Ramos (cell line): ENCODE measurements at regions not wholly inside any gene's neighbourhood (a gene's known extent, or its start where the extent isn't known, plus 50 kb on each side); places are given as distances from the start of the nearest gene placed in this dataset.
"Not testable (repeated sequence)": the region's sequence is repeated elsewhere in the genome, so short reads cannot be mapped to it uniquely, and the experiment has no call there.

ENCODE experiments used
- in situ Hi-C: fragments of 300-500 bp; cut with MboI; formaldehyde crosslinking; loops from one replicate; pipeline ENCODE4 v1.14.3; 2022; ENCODE audit warnings: low sequenced_read_pairs; ENCODE audit not compliant: unreplicated experiment

DNA sequence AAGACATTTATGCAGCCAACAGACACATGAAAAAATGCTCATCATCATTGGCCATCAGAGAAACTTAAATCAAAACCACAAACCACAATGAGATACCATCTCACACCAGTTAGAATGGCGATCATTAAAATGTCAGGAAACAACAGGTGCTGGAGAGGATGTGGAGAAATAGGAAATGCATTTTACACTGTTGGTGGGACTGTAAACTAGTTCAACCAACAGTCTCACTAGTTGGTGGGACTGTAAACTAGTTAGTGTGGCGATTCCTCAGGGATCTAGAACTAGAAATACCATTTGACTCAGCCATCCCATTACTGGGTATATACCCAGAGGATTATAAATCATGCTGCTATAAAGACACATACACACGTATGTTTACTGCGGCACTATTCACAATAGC is 518.8 kb downstream of the MMUT start:
- in situ Hi-C loops: not testable (repeated sequence)

DNA sequence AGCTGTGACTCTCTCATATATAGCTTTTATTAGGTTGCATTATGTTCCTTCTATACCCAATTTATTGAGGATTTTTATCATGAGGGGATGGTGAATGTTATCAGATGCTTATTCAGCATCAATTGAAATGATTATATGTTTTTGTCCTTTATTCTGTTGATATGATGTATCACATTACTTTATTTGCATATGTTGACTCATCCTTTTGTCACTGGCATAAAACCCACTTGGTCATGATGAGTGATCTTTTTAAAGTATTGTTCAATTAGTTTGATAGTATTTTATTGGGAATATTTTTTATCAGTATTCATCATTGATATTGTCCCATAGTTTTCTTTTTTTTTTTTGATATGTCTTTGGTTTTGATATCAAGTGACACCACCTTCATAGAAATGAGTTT is 529.9 kb downstream of the MMUT start:
- in situ Hi-C loops: no loop called here

DNA sequence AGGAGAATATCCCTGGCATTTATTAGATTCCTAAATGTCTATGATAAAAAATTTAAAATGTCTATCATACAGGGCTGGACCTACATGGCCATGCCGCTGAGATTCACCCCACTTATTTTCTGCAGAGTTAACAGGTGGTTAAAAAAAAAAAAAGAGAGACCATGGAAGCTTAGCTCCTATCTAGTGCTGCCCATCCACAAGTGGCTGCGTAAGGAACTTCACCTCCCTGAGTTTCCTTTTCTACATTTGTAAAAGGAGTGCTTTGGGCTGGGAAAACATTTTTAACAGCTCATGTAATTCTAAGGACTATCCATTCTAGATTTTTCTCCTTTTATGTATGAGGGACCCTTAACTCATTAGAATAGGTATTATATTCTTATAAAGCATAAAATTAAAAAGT is 534.1 kb downstream of the MMUT start:
- in situ Hi-C loops: no loop called here

DNA sequence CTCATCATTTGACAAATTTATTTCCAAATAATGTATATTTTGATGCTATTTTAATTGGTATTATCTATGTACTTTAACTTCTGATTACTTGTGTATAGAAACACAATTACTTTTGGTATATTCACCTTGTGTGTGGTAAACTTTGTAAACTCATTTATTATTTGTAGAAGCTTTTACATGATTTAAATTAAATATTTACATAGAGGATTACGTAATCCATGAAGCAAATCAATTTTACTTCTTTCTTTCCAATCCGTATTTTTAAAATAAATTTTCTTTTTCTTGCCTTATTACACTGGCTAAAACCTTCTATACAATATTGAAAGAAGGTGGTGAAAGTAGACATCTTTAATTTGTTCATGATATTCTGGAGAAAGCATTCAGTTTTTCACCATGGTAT is 540.2 kb downstream of the MMUT start:
- in situ Hi-C loops: no loop called here

DNA sequence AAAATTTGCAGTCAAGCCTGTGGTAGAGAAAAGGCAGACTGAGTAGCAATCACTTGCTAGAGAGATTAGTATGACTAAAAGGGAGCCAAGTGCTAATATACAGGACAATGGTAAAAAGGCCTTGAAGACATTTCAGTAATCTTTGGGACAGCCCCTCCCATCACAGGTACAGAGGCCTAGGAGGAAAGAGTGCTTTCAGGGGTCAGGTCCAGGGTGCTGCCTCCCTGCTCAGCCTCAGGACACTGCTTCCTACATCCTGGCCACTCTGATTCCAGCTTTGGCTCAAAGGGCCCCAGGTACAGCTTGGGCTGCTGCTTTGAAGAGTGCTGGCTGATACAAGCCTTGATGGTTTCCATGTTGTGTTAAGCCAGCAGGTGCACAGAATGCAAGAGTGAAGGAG is 543.5 kb downstream of the MMUT start:
- in situ Hi-C loops: no loop called here

DNA sequence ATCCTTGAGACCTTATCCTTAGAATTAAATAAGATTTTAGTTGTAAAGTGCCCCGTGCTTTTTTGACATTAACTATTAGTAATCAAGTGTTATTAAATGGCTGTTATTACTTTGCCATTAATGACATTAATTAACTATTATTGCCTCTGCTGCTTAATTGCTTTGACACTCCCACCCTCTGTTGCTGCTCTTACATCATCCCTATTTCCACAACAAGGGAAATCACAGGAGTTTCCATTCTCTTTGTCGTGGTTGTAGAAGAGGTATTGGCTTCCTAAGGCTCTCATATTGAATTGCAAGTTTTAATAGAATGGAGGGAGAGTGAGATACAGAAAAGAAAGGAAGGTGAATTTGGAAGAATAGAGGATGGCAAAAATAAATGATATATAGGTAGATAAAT is 545.8 kb downstream of the MMUT start:
- in situ Hi-C loops: no loop called here

DNA sequence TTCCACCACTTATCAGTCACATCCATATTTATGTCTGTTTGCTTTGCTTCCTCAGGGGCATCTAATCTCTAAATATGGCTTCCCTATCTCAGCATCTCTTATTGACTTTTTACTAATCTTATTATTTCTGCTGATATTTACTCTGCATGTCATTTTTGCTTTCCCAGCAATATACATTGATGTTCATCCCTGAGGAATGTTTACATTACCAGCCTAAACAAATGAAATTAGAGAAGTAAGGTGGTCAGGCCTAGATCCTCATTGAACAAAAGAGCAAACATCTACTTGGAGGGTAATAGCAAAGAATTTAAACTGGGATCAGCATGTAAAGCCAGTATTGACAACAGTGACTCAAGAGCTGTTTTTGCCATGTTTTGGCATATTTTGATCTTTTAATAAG is 546.4 kb downstream of the MMUT start:
- in situ Hi-C loops: no loop called here

DNA sequence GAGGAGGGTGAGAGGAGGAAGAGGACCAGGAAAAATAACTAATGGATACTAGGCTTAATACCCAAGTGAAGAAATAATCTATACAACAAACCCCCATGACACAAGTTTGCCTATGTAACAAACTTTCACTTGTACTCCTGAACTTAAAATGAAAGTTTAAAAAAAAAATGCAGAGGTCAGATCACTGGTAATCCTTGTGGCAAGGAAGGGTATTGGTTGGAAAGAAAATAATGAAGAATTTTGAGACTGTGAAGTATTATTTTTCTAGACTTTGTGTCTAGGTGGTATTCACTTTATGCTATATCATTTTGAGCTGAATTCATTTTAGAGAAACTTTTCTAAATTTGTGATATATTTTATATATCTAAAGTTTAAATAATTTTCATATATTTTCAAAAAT is 547.5 kb downstream of the MMUT start:
- in situ Hi-C loops: no loop called here

DNA sequence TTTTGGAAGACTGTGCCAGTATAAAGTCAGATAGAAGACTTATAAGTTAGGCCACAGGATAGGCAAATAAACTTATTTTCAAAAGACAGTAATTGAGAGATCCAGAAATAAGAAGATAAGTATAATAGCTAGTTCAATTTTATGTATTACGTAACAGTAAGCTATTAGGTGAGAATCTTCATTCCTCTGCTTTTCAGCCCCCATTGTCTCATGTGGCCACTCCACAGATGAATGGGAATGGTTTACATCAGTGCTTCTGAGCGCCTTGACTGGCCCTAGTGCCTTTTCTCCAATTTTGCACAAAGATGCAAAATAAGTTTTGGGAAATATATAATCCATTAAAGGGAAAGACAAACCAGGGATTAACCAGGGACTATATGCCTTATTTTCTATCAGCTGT is 550.5 kb downstream of the MMUT start:
- in situ Hi-C loops: no loop called here

DNA sequence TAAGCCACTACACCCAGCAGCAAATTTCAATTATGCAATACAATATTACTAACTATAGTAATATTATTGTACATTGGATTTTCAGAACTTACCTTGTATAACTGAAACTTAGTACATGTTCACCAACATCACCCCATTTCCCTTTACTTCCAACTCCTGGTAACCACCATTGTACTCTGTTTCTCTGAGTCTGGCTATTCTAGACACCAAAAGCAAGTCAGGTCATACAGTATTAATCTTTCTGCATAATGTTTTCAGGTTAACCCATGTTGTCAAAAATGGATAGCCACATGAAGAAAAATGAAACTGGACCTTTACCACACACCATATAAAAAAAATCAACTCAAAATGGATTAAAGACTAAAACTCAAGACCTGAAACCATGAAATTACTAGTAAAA is 558.2 kb downstream of the MMUT start:
- in situ Hi-C loops: no loop called here

DNA sequence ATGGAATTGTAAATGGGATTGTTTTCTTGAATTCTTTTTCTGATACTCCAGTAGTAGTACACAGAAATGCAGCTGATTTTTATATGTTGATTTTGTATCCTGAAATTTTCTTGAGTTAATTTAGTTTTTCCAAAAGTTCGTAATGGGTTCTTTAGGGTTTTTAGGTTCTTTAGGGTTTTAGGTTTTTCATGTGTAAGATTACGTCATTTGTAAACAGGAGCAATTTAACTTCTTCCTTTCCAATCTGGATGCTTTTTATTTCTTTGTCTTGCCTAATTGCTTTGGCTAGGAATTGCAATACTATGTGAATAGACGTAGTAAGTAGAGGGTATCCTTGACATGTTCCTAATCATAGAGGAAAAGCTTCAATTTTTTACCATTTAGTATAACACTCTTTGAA is 568.6 kb downstream of the MMUT start:
- in situ Hi-C loops: no loop called here

DNA sequence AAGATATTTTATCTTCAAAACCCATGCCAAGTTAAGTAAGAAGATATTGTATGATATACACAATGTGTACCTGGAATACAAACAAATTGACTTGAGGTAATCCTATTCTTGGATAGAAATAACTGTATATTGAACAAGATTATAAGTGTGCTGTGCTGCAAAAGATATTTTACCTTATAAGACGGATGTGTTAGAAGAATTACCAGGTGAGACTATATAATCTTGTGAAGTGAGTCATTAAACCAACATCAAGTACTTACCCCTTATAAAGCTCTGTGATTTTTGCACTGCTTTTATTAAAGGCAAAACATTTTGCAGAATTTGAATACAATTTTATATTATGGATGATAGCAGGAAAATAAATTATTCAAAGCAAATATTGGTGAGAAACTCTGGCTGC is 570.0 kb downstream of the MMUT start:
- in situ Hi-C loops: no loop called here

DNA sequence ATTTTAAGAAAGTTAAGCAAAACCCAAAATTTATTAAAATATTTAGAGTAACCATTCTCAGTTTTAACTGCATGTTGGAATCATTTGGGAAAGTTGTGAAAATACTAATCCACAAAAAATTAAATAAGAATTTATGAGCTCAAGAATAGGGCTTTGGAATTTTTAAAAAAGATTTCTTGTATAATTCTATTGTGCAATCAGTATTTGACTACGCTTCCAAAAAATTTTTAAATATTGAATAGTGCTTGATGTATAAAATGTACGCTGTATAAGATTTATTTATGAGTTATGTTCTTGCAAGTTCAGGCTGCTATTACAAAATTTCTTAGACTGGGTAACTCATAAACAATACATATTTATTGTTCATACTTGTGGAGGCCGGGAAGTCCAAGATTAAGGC is 571.7 kb downstream of the MMUT start:
- in situ Hi-C loops: no loop called here

DNA sequence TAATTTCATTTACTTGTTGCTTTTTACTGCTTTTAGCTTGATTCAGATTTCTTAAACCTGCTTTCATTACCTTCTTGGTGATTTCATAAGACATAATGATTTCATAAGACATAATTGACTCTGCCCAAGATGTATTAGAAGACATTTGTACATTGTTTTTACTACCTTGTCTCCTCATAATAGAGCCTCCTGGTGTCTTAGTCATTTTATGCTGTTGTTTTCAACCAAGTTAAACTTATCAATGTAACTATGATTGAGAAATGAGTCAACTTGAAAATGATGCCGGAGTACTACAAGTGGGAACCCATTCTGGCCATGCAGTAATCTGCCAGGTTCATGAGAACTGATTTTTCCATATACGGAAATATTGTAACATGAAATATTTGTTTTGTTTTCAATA is 573.6 kb downstream of the MMUT start:
- in situ Hi-C loops: no loop called here

DNA sequence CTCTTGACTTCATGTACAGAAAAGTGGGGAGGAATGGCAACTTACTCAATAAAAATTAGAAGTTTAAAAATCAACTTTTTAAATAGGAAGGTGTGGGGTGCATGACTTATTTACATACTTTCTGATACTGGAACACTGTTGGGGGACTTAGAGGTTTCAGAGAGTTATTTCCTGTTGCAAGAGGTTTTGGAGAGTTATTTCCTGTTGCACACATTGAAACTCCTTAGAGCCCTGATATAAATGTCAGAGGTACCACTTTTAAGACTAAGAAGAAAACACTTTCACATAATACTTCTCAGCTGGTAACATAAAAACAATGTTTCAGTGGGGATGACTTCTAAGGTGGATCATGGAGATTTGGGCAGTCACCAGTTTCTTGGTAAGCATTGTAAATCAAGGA is 579.9 kb downstream of the MMUT start:
- in situ Hi-C loops: no loop called here

DNA sequence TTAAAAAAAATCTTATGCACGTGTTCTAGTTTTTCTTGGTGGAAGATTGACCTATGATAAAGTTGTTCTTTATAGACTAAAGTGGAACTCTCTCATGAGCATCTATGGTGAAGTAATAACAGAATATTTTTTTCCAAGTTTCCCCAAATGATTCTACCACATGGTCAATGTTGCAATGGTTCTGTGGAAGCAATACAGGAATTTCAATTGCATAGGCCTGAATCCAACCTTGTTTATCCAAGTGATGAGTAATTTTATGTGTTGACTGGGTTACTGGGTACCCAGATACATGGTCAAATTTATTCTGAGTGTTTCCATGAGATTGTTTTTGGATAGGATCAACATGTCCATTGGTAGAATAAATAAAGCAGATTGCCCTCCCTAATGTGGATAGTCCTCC is 581.5 kb downstream of the MMUT start:
- in situ Hi-C loops: no loop called here

DNA sequence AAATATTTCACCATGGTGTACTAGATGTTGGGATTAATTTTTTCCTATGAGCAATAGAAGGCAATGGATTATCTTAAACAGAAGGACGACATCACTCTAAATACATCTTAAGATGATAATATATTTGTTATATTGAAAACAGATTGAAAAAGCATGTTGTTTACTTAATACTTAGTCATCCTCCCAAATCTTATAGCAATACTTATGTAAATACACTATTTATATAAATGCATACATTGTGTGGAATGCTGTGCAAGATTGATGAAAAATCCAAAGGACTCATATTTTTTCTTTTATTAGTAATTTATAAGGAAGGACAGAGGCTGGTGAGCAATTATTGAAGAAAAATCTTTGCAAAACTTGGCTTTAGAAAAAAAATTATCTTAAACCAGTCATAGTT is 593.5 kb downstream of the MMUT start:
- in situ Hi-C loops: no loop called here

DNA sequence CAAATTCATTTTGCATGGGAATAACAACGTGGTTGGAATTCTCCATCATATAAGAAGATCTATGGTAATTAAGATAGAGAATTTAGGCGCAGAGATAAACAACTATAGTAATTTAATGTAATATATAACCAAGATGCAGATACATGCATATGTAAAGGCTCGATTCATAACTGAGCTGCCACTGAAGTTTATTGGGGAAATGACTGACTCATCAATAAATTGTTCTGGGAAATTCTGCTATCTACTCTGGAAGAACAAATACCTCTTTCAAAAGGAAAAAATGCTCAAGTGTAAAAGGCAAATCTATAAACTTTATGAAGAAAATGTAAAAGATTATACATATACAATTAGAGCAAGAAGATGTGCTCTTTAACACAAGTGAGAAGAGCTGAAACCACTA is 596.4 kb downstream of the MMUT start:
- in situ Hi-C loops: no loop called here

DNA sequence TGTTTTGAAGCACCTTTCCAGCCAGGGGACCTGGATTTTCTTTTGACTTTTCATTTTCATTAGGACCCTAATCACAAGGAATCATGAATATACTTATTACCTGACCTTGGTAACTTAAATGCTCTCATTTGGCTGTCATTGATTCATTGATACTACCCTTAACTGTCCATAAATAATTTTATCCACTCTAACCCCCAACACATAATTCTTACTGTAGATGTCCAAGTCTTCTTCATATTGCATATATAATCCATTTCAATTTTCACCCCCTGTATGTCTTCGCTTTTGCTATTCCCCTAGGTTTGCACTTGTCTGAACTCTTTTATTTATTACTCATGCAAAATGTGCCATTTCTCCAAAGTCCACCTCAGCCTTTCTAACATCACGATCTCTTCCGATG is 602.9 kb downstream of the MMUT start:
- in situ Hi-C loops: no loop called here

DNA sequence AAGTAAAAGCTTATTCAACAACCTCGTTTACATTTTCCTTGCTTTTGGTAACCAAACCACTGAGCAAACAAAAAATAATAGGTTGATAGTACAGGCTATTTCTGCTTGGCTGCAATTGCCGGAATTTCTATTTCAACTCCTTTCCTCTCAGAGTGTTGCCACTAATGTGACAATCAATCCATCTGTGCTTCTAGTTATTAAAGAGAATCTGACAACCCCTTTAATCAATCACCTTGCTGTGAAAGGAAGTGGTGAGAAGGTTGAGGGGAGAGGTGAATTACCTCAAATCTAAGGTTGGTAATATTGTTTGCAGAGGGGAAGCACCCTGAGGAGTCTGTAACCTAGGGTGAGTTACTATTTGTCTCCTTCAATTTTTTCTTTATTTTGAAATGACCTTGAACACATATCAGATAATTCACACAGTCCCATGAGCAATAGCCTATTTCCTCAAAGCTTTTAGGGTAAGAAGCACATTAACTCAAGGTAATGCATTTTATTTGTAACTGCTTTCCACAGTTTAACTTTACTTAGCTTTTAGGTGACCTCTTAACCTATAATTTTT is 603.4 kb downstream of the MMUT start:
- in situ Hi-C loops: no loop called here

DNA sequence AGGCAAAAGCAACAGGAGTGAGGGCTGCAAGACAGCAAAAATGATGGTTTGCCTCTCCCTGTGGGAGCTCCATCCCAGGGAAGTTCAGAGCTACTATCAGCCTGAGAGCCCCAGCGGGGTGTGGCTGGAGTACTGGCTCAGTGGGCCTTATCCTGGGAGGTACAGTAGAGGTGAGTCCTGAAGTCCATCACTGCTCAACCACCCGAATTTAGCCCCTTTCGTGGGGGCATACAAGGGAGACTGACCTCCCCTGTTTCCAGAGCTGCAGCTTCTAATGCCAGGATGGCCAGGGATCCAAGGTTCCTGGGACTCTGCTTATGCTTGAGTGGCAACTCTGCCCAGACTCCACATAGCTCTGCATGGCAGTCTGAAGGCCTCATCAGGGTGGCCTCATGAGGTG is 617.8 kb downstream of the MMUT start:
- in situ Hi-C loops: no loop called here

DNA sequence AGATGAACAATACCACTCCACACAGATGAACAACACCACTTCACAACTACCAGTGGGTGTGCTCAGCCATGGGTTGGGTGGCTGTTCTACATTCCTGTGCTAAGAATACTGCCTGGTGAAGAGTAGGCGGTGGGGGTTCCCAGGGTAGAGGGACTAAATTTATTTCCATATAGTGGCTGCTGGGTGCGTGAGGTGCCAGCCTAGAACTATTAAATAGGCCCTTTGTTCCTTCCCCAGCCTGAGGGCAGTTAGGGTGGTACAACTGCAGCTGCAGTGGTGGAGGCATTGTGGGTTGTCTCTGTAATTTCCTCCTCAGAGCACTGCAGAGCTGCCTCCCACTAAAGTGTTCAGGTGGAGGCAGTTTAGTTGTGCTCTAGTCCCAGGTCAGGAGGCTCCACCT is 618.4 kb downstream of the MMUT start:
- in situ Hi-C loops: no loop called here

DNA sequence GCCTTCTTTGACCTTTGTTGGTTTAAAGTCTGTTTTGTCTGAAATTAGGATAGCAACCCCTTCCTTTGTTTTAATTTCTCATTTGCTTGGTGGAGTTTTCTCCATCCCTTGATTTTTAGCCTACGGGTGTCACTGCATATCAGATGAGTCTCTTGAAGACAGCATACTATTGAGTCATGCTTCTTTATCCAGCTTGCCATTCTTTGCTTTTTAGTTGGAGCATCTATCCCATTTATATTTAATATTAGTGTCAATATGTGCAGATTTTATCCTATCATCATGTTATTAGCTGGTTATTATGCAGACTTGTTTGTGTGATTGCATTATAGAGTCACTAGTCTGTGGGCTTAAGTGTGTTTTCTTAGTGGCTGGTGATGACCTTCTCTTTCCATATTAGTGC is 622.2 kb downstream of the MMUT start:
- in situ Hi-C loops: no loop called here
